ENCODE measurements at regions not wholly inside any gene's neighbourhood (a gene's known extent, or its start where the extent isn't known, plus 50 kb on each side); places are given as distances from the start of the nearest gene placed in this dataset.
"Not testable (repeated sequence)": the region's sequence is repeated elsewhere in the genome, so short reads cannot be mapped to it uniquely, and the experiment has no call there.

- no peaks in the 10 kb centered on the region for H3K36me3 ChIP-seq (ENCODE audit: control insufficient read depth, insufficient read depth, low read length)
- H3K4me1 ChIP-seq (ENCODE audit: control insufficient read depth, insufficient read depth, low read length, poor library complexity, severe bottlenecking), result peaks cover 9% of the 10 kb centered on the region
- WGBS, 2 experiments (ENCODE audit: insufficient coverage in 2 of 2), result 5 to 12% methylated on average over 12 to 17 of the region's 18 CpGs
- no peak overlapping the region for H3K27ac ChIP-seq (ENCODE audit: low read depth, low read length, severe bottlenecking)
- H3K4me3 ChIP-seq (ENCODE audit: extremely low read depth, insufficient read depth, low read length, poor library complexity, severe bottlenecking), result no peak overlapping the region
- no peaks in the 10 kb centered on the region for H3K9me3 ChIP-seq (ENCODE audit: control insufficient read depth, low read length)
Measured at GRCh38 chr22:27100789-27101188, 443.4 kb downstream of the MIAT start.

- WGBS, 2 experiments (ENCODE audit: insufficient coverage in 2 of 2), result no CpG with 5 or more reads among the region's 1 CpG
- H3K9me3 ChIP-seq (ENCODE audit: control insufficient read depth, low read length), result no peaks in the 10 kb centered on the region
- no peak overlapping the region for H3K27ac ChIP-seq (ENCODE audit: low read depth, low read length, severe bottlenecking)
- no peaks in the 10 kb centered on the region for H3K36me3 ChIP-seq (ENCODE audit: control insufficient read depth, insufficient read depth, low read length)
- H3K4me1 ChIP-seq (ENCODE audit: control insufficient read depth, insufficient read depth, low read length, poor library complexity, severe bottlenecking), result peaks cover 10% of the 10 kb centered on the region
- no peak overlapping the region for H3K4me3 ChIP-seq (ENCODE audit: extremely low read depth, insufficient read depth, low read length, poor library complexity, severe bottlenecking)
Measured at GRCh38 chr22:27101288-27101687, 443.9 kb downstream of the MIAT start.

GRCh38 chr22:27104449-27104848 lies 447.1 kb downstream of the MIAT start:
- Histone ChIP-seq H3K27ac (ENCODE audit: low read depth, low read length, severe bottlenecking) (no peak overlapping the region), H3K4me3 (ENCODE audit: extremely low read depth, insufficient read depth, low read length, poor library complexity, severe bottlenecking) (no peak overlapping the region), H3K4me1 (ENCODE audit: control insufficient read depth, insufficient read depth, low read length, poor library complexity, severe bottlenecking) (peaks cover 18% of the 10 kb centered on the region), H3K36me3 (ENCODE audit: control insufficient read depth, insufficient read depth, low read length) (no peaks in the 10 kb centered on the region), H3K9me3 (ENCODE audit: control insufficient read depth, low read length) (no peaks in the 10 kb centered on the region)
- 0% methylated on average over 1 of the region's 3 CpGs for WGBS, 2 experiments (ENCODE audit: insufficient coverage in 2 of 2)

GRCh38 chr22:27105142-27106025 lies 448.0 kb downstream of the MIAT start:
- H3K36me3 ChIP-seq (ENCODE audit: control insufficient read depth, insufficient read depth, low read length), result no peaks in the 10 kb centered on the region
- no peak overlapping the region for H3K27ac ChIP-seq (ENCODE audit: low read depth, low read length, severe bottlenecking)
- H3K4me3 ChIP-seq (ENCODE audit: extremely low read depth, insufficient read depth, low read length, poor library complexity, severe bottlenecking), result no peak overlapping the region
- peaks cover 24% of the 10 kb centered on the region for H3K4me1 ChIP-seq (ENCODE audit: control insufficient read depth, insufficient read depth, low read length, poor library complexity, severe bottlenecking)
- WGBS, 2 experiments (ENCODE audit: insufficient coverage in 2 of 2), result 86 to 95% methylated on average over 9 to 10 of the region's 11 CpGs
- H3K9me3 ChIP-seq (ENCODE audit: control insufficient read depth, low read length), result no peaks in the 10 kb centered on the region

- Histone ChIP-seq H3K4me3 (ENCODE audit: extremely low read depth, insufficient read depth, low read length, poor library complexity, severe bottlenecking) (no peak overlapping the region), H3K36me3 (ENCODE audit: control insufficient read depth, insufficient read depth, low read length) (no peaks in the 10 kb centered on the region), H3K27ac (ENCODE audit: low read depth, low read length, severe bottlenecking) (no peak overlapping the region), H3K9me3 (ENCODE audit: control insufficient read depth, low read length) (no peaks in the 10 kb centered on the region), H3K4me1 (ENCODE audit: control insufficient read depth, insufficient read depth, low read length, poor library complexity, severe bottlenecking) (peaks cover 34% of the 10 kb centered on the region)
- 98% methylated on average over 4 of the region's 4 CpGs for WGBS, 2 experiments (ENCODE audit: insufficient coverage in 2 of 2)
Measured at GRCh38 chr22:27106985-27107384, 449.6 kb downstream of the MIAT start.

GRCh38 chr22:27107386-27107785 lies 450.0 kb downstream of the MIAT start:
- Histone ChIP-seq H3K27ac (ENCODE audit: low read depth, low read length, severe bottlenecking) (no peak overlapping the region), H3K4me3 (ENCODE audit: extremely low read depth, insufficient read depth, low read length, poor library complexity, severe bottlenecking) (no peak overlapping the region), H3K9me3 (ENCODE audit: control insufficient read depth, low read length) (no peaks in the 10 kb centered on the region), H3K36me3 (ENCODE audit: control insufficient read depth, insufficient read depth, low read length) (no peaks in the 10 kb centered on the region), H3K4me1 (ENCODE audit: control insufficient read depth, insufficient read depth, low read length, poor library complexity, severe bottlenecking) (peaks cover 38% of the 10 kb centered on the region)
- WGBS, 2 experiments (ENCODE audit: insufficient coverage in 2 of 2), result 50% methylated on average over 2 of the region's 2 CpGs; no CpG with 5 or more reads in 1 of the 2 experiments

GRCh38 chr22:27107824-27108223 lies 450.4 kb downstream of the MIAT start:
- Histone ChIP-seq H3K27ac (ENCODE audit: low read depth, low read length, severe bottlenecking) (no peak overlapping the region), H3K4me3 (ENCODE audit: extremely low read depth, insufficient read depth, low read length, poor library complexity, severe bottlenecking) (no peak overlapping the region), H3K4me1 (ENCODE audit: control insufficient read depth, insufficient read depth, low read length, poor library complexity, severe bottlenecking) (peaks cover 42% of the 10 kb centered on the region), H3K36me3 (ENCODE audit: control insufficient read depth, insufficient read depth, low read length) (no peaks in the 10 kb centered on the region), H3K9me3 (ENCODE audit: control insufficient read depth, low read length) (no peaks in the 10 kb centered on the region)
- WGBS, 2 experiments (ENCODE audit: insufficient coverage in 2 of 2), result 63 to 64% methylated on average over 1 to 2 of the region's 2 CpGs

GRCh38 chr22:27108425-27109114 lies 451.2 kb downstream of the MIAT start:
- H3K9me3 ChIP-seq (ENCODE audit: control insufficient read depth, low read length), result no peaks in the 10 kb centered on the region
- 87 to 88% methylated on average over 11 to 14 of the region's 20 CpGs for WGBS, 2 experiments (ENCODE audit: insufficient coverage in 2 of 2)
- H3K4me1 ChIP-seq (ENCODE audit: control insufficient read depth, insufficient read depth, low read length, poor library complexity, severe bottlenecking), result peaks cover 48% of the 10 kb centered on the region
- no peak overlapping the region for H3K27ac ChIP-seq (ENCODE audit: low read depth, low read length, severe bottlenecking)
- no peak overlapping the region for H3K4me3 ChIP-seq (ENCODE audit: extremely low read depth, insufficient read depth, low read length, poor library complexity, severe bottlenecking)
- no peaks in the 10 kb centered on the region for H3K36me3 ChIP-seq (ENCODE audit: control insufficient read depth, insufficient read depth, low read length)

GRCh38 chr22:27109406-27109805 lies 452.0 kb downstream of the MIAT start:
- H3K27ac ChIP-seq (ENCODE audit: low read depth, low read length, severe bottlenecking); H3K4me3 ChIP-seq (ENCODE audit: extremely low read depth, insufficient read depth, low read length, poor library complexity, severe bottlenecking); H3K36me3 ChIP-seq (ENCODE audit: control insufficient read depth, insufficient read depth, low read length); H3K9me3 ChIP-seq (ENCODE audit: control insufficient read depth, low read length): not testable (repeated sequence)
- WGBS, 2 experiments (ENCODE audit: insufficient coverage in 2 of 2), result no CpG with 5 or more reads among the region's 2 CpGs
- peaks cover 51% of the 10 kb centered on the region for H3K4me1 ChIP-seq (ENCODE audit: control insufficient read depth, insufficient read depth, low read length, poor library complexity, severe bottlenecking)

GRCh38 chr22:27110665-27111451 lies 453.5 kb downstream of the MIAT start:
- no peaks in the 10 kb centered on the region for H3K36me3 ChIP-seq (ENCODE audit: control insufficient read depth, insufficient read depth, low read length)
- H3K4me1 ChIP-seq (ENCODE audit: control insufficient read depth, insufficient read depth, low read length, poor library complexity, severe bottlenecking), result peaks cover 48% of the 10 kb centered on the region
- H3K4me3 ChIP-seq (ENCODE audit: extremely low read depth, insufficient read depth, low read length, poor library complexity, severe bottlenecking), result no peak overlapping the region
- H3K27ac ChIP-seq (ENCODE audit: low read depth, low read length, severe bottlenecking), result peak overlapping the region; percentile 97
- no peaks in the 10 kb centered on the region for H3K9me3 ChIP-seq (ENCODE audit: control insufficient read depth, low read length)
- WGBS, 2 experiments (ENCODE audit: insufficient coverage in 2 of 2), result 11 to 18% methylated on average over 7 to 8 of the region's 12 CpGs
